T-cell (primary cell): ENCODE measurements at regions not wholly inside any gene's neighbourhood (a gene's known extent, or its start where the extent isn't known, plus 50 kb on each side); places are given as distances from the start of the nearest gene placed in this dataset.
"Not testable (repeated sequence)": the region's sequence is repeated elsewhere in the genome, so short reads cannot be mapped to it uniquely, and the experiment has no call there.

Experiments used
- ATAC-seq, 4 experiments: fragments of 200-7000 bp in 3 of 4; fragments of 150-1000 bp in 1 of 4; cut with Tn5 transposase; replicated peaks in 1 of 4; 1 replicate in 3 of 4; 2 replicates in 1 of 4; pipeline ENCODE4 v1.10.0; 2021; ENCODE audit warnings: moderate library complexity in 3 of 4, mild to moderate bottlenecking in 2 of 4, moderate number of reproducible peaks in 1 of 4
- CTCF ChIA-PET, 2 donors: fragments of 300-600 bp; sonication (Branson Sonifier 250); formaldehyde crosslinking; loops; one replicate each; lab custom pipeline; 2022; ENCODE audit warnings: antibody characterized with exemption in 2 of 2; lab: Charles Lee
- POLR2A ChIA-PET, 2 donors: fragments of 300-600 bp; sonication (Branson Sonifier 250); formaldehyde crosslinking; loops; one replicate each; lab custom pipeline; 2022; ENCODE audit warnings: antibody characterized with exemption in 2 of 2; lab: Charles Lee
- DNase-seq, 35 experiments: peaks; one replicate each; pipeline versions ENCODE4 v3.0.0 to v3.0.0-alpha.2; 2013 to 2023
- H3K27ac ChIP-seq: one replicate; pipeline ENCODE4 v1.5.1; 2013; ENCODE audit warnings: low read length
- H3K27me3 ChIP-seq, 2 experiments: replicated peaks in 1 of 2; 1 replicate in 1 of 2; 2 replicates in 1 of 2; pipeline versions ENCODE4 v1.6.1 to v1.7.0; 2013; ENCODE audit warnings: low read length in 1 of 2, mixed read lengths in 1 of 2; ENCODE audit not compliant: control insufficient read depth in 2 of 2, insufficient read depth in 2 of 2; ENCODE audit errors: extremely low read depth in 1 of 2
- H3K36me3 ChIP-seq, 2 donors: 1 replicate in 1 of 2; 2 replicates in 1 of 2; pipeline versions ENCODE4 v1.6.1 to v1.7.0; 2013; ENCODE audit warnings: low read length in 1 of 2; ENCODE audit not compliant: control insufficient read depth in 2 of 2, insufficient read depth in 1 of 2; ENCODE audit errors: extremely low read depth in 1 of 2
- H3K4me1 ChIP-seq, 2 experiments: 1 replicate in 1 of 2; 2 replicates in 1 of 2; pipeline versions ENCODE4 v1.6.1 to v1.7.0; 2013; ENCODE audit warnings: low read length in 2 of 2, mixed read lengths in 1 of 2; ENCODE audit not compliant: insufficient read depth in 2 of 2, control insufficient read depth in 1 of 2; ENCODE audit errors: extremely low read depth in 1 of 2
- H3K4me3 ChIP-seq, 2 donors: 1 replicate in 1 of 2; 2 replicates in 1 of 2; pipeline versions ENCODE4 v1.5.1 to v1.7.0; 2013; ENCODE audit warnings: mild to moderate bottlenecking in 2 of 2, low read length in 1 of 2, moderate library complexity in 1 of 2; ENCODE audit not compliant: control insufficient read depth in 1 of 2; ENCODE audit errors: extremely low read depth in 1 of 2
- H3K9me3 ChIP-seq: 2 replicates; pipeline ENCODE4 v1.7.0; 2013
- H3K27ac Mint-ChIP-seq, 2 donors: one replicate each; pipeline ENCODE4 v1.8.0; 2020 to 2021; ENCODE audit warnings: mild to moderate bottlenecking in 2 of 2, mixed read lengths in 2 of 2
- H3K27me3 Mint-ChIP-seq, 2 donors: one replicate each; pipeline ENCODE4 v1.8.0; 2021 to 2022; ENCODE audit warnings: mixed read lengths in 2 of 2
- H3K36me3 Mint-ChIP-seq: one replicate; pipeline ENCODE4 v1.8.0; 2021; ENCODE audit warnings: mixed read lengths
- H3K4me1 Mint-ChIP-seq, 3 donors: one replicate each; pipeline ENCODE4 v1.8.0; 2020 to 2022; ENCODE audit warnings: mixed read lengths in 3 of 3, mild to moderate bottlenecking in 1 of 3
- H3K4me3 Mint-ChIP-seq, 3 donors: one replicate each; pipeline ENCODE4 v1.8.0; 2020 to 2022; ENCODE audit warnings: mild to moderate bottlenecking in 3 of 3, mixed read lengths in 3 of 3, moderate library complexity in 3 of 3
- H3K9me3 Mint-ChIP-seq, 3 donors: one replicate each; pipeline ENCODE4 v1.8.0; 2020 to 2022; ENCODE audit warnings: mixed read lengths in 3 of 3
- WGBS: methylation state at CpG from one replicate; pipeline ENCODE4 v1.1.5; 2013; ENCODE audit warnings: missing lambda C conversion rate; ENCODE audit not compliant: insufficient coverage; 5-methylcytosine and 5-hydroxymethylcytosine counted together

- Mint-ChIP-seq H3K27me3 (peaks cover 6 to 8% of the 10 kb centered on the region in 2 donors), H3K4me3 (no peak overlapping the region), H3K4me1 (no peaks in the 10 kb centered on the region), H3K27ac (no peak overlapping the region), H3K36me3 (no peaks in the 10 kb centered on the region), H3K9me3 (no peaks in the 10 kb centered on the region)
- no peak for ATAC-seq
- Histone ChIP-seq H3K27me3 (peaks cover 0 to 6% of the 10 kb centered on the region in 2 experiments), H3K4me1 (no peaks in the 10 kb centered on the region), H3K9me3 (no peaks in the 10 kb centered on the region), H3K4me3 (no peak overlapping the region), H3K36me3 (no peaks in the 10 kb centered on the region), H3K27ac (no peak overlapping the region)
- POLR2A ChIA-PET = no interaction called here
- DNase-seq = no peak
- CTCF ChIA-PET = no interaction called here
Measured at GRCh38 chr2:7375901-7376300, 458.7 kb downstream of the RNF144A start.

GRCh38 chr2:7377916-7378569 lies 460.8 kb downstream of the RNF144A start:
- Histone ChIP-seq H3K4me3 (no peak overlapping the region), H3K27ac (no peak overlapping the region), H3K4me1 (no peaks in the 10 kb centered on the region), H3K36me3 (no peaks in the 10 kb centered on the region), H3K27me3 (peaks cover 0 to 10% of the 10 kb centered on the region in 2 experiments), H3K9me3 (no peaks in the 10 kb centered on the region)
- Mint-ChIP-seq H3K27me3 (peaks cover 6 to 16% of the 10 kb centered on the region in 2 donors), H3K9me3 (no peaks in the 10 kb centered on the region), H3K4me1 (no peaks in the 10 kb centered on the region), H3K27ac (no peak overlapping the region), H3K36me3 (no peaks in the 10 kb centered on the region), H3K4me3 (no peak overlapping the region)
- DNase-seq (no peak), ATAC-seq (no peak)
- CTCF ChIA-PET = no interaction called here
- POLR2A ChIA-PET = no interaction called here
- 60% methylated on average over 8 of the region's 12 CpGs for WGBS

DNA sequence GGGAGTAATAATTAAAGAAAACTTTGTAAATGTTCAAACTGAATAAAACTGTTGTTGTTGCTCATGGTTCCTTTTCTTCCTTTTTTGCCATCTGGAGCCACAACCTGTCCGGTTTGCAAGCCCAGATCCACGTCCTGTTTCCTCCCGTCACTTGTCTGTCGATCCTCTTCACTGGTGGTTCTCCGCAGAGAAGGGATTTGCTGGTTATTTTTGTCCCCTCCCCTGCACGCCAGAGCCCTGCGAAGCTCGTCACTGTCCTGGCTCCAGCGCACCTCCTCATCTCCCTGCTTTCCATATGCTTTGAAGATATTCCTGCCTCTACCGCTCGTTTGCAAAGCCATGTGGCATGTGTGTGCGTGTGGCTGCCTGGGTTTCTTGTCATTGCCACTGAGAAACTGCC lies 461.4 kb downstream of the RNF144A start:
- peaks cover 6 to 16% of the 10 kb centered on the region in 2 donors for H3K27me3 Mint-ChIP-seq
- H3K4me3 Mint-ChIP-seq = no peak overlapping the region
- Histone ChIP-seq H3K4me3 (no peak overlapping the region), H3K9me3 (no peaks in the 10 kb centered on the region), H3K27me3 (peaks cover 0 to 10% of the 10 kb centered on the region in 2 experiments), H3K4me1 (no peaks in the 10 kb centered on the region), H3K27ac (no peak overlapping the region), H3K36me3 (no peaks in the 10 kb centered on the region)
- H3K27ac Mint-ChIP-seq = no peak overlapping the region
- ChIA-PET POLR2A (no interaction called here), CTCF (no interaction called here)
- H3K36me3 Mint-ChIP-seq = no peaks in the 10 kb centered on the region
- H3K4me1 Mint-ChIP-seq = no peaks in the 10 kb centered on the region
- no peak for ATAC-seq
- no peak for DNase-seq
- WGBS = 48% methylated on average over 8 of the region's 12 CpGs
- no peaks in the 10 kb centered on the region for H3K9me3 Mint-ChIP-seq

DNA sequence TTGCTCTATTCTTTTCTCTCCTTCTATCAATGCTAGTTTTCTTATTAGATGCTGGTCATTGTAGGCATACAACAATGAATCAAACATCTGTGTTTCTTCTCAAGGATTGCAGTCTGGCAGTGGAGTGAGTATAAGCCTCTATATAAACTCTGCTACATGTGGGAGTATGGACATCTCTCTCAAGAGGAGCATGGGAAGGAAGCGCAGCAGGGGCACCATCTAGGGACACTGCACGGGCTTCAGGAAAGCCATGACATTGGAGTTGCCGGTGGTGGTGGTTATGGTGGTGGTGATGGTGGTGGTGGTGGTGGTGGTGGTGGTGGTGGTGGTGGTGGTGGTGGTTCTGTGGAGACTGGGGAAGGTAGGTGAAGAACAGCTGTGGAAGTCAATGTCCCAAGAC lies 462.6 kb downstream of the RNF144A start:
- no peak overlapping the region for H3K4me3 ChIP-seq
- no peak overlapping the region for H3K27ac ChIP-seq
- ATAC-seq (no peak), DNase-seq (no peak)
- H3K9me3 ChIP-seq = no peaks in the 10 kb centered on the region
- no CpG with 5 or more reads among the region's 3 CpGs for WGBS
- H3K27me3 ChIP-seq = peaks cover 0 to 10% of the 10 kb centered on the region in 2 experiments
- Mint-ChIP-seq H3K36me3 (no peaks in the 10 kb centered on the region), H3K4me3 (no peak overlapping the region), H3K4me1 (no peaks in the 10 kb centered on the region), H3K9me3 (no peaks in the 10 kb centered on the region), H3K27ac (no peak overlapping the region), H3K27me3 (peaks cover 6 to 16% of the 10 kb centered on the region in 2 donors)
- POLR2A ChIA-PET = no interaction called here
- H3K4me1 ChIP-seq = no peaks in the 10 kb centered on the region
- H3K36me3 ChIP-seq = no peaks in the 10 kb centered on the region
- CTCF ChIA-PET = no interaction called here

DNA sequence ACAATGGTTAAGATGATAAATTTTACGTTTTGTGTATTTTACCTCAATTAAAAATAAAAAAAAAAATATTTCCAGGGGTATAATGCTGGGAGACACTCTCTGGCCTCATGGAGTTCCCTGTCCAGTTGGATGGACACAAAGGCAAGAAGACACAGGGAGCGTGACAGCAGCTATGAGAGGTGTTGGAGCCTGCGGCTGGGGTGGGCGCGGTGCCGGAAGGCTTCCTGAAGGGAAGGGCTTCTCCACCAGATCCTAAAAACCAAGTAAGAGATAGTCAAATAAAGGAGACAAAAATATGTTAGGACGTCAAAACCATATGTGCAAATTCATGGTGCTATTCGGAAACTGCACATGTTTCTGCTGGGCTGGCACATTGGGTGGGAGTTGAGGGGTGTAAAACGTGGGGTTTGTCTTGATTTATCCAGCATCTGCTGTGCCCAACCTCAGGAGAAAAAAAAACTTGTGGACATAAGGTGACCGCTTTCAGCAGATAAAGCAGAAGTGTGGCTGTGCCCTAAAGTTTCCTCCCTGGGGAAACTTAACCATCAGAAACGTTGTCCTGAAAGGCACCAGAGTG lies 467.6 kb downstream of the RNF144A start:
- 76% methylated on average over 6 of the region's 11 CpGs for WGBS

DNA sequence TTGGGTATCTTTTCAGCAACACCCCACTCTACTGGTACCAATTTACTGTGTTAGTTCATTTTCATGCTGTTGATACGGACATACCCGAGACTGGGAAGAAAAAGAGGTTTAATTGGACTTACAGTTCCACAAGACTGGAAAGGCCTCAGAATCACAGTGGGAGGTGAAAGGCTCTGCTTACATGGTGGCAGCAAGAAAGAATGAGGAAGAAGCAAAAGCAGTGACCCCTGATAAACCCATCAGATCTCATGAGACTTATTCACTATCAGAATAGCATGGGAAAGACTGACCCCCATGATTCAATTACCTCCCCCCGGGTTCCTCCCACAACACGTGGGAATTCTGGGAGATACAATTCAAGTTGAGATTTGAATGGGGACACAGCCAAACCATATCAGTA lies 473.1 kb downstream of the RNF144A start:
- DNase-seq, H3K27me3 ChIP-seq, H3K4me3 Mint-ChIP-seq, H3K27me3 Mint-ChIP-seq, ATAC-seq, H3K36me3 Mint-ChIP-seq, H3K4me3 ChIP-seq, H3K27ac ChIP-seq, H3K4me1 ChIP-seq, H3K9me3 ChIP-seq, H3K36me3 ChIP-seq, CTCF ChIA-PET, H3K9me3 Mint-ChIP-seq, POLR2A ChIA-PET, H3K4me1 Mint-ChIP-seq, H3K27ac Mint-ChIP-seq: not testable (repeated sequence)
- WGBS = no CpG with 5 or more reads among the region's 4 CpGs

More for the DNA sequence above, 467.6 kb downstream of the RNF144A start:
- ChIA-PET CTCF (no interaction called here), POLR2A (no interaction called here)
- Mint-ChIP-seq H3K27me3 (peaks cover 0 to 8% of the 10 kb centered on the region in 2 donors), H3K4me1 (no peaks in the 10 kb centered on the region), H3K27ac (no peak overlapping the region), H3K36me3 (no peaks in the 10 kb centered on the region), H3K4me3 (no peak overlapping the region), H3K9me3 (no peaks in the 10 kb centered on the region)
- Histone ChIP-seq H3K9me3 (no peaks in the 10 kb centered on the region), H3K27ac (no peak overlapping the region), H3K36me3 (no peaks in the 10 kb centered on the region), H3K27me3 (peaks cover 0 to 4% of the 10 kb centered on the region in 2 experiments), H3K4me3 (no peak overlapping the region), H3K4me1 (no peaks in the 10 kb centered on the region)
- no peak for DNase-seq
- no peak for ATAC-seq
